ENCODE measurements at regions not wholly inside any gene's neighbourhood (a gene's known extent, or its start where the extent isn't known, plus 50 kb on each side); places are given as distances from the start of the nearest gene placed in this dataset.

- no peaks in the 10 kb centered on the region for H3K36me3 ChIP-seq (ENCODE audit: control insufficient read depth in 2 of 2, insufficient read depth in 1 of 2, low read length in 2 of 2)
- TF ChIP-seq ZNF610 (tag by site-specific recombination; IDR thresholded peaks at IDR 0.05; ENCODE audit: borderline replicate concordance) (no peak), CTCF (tag by site-specific recombination; IDR thresholded peaks at IDR 0.05) (peak; percentile 45), ZNF654 (tag by site-specific recombination; IDR thresholded peaks at IDR 0.05; ENCODE audit: low read depth) (peak; percentile 50)
- H3K4me1 ChIP-seq (ENCODE audit: control insufficient read depth, insufficient read depth, low read length), result no peaks in the 10 kb centered on the region
- no peaks in the 10 kb centered on the region for H3K9me3 ChIP-seq (ENCODE audit: control insufficient read depth, insufficient read depth, low read depth, low read length)
- ChIA-PET CTCF (interaction anchor here (0.5 to 1.7 kb wide), 9 partner anchors 12 to 944 kb away, joined by 3 to 5 read pairs (median 3); no protein-coding TSS in a partner anchor), POLR2A (interaction anchor here (0.6 kb wide), 1 partner anchor 211 kb away, joined by 4 read pairs; no protein-coding TSS in a partner anchor)
- no peak overlapping the region for H3K27ac ChIP-seq (ENCODE audit: extremely low read depth, low read depth, low read length)
- no peak overlapping the region for H3K4me3 ChIP-seq (ENCODE audit: low read depth, low read length)
Observed at GRCh38 chr5:10111571-10111970, 138.1 kb downstream of the ATPSCKMT start.

GRCh38 chr5:10110228-10110627, 139.5 kb downstream of the ATPSCKMT start:
- CTCF ChIA-PET, result interaction anchor here (0.6 to 0.7 kb wide), 2 partner anchors 11 to 47 kb away, joined by 3 read pairs; no protein-coding TSS in a partner anchor
- H3K36me3 ChIP-seq (ENCODE audit: control insufficient read depth in 2 of 2, insufficient read depth in 1 of 2, low read length in 2 of 2), result no peaks in the 10 kb centered on the region
- H3K4me3 ChIP-seq (ENCODE audit: low read depth, low read length), result no peak overlapping the region
- POLR2A ChIA-PET, result no interaction called here
- H3K4me1 ChIP-seq (ENCODE audit: control insufficient read depth, insufficient read depth, low read length), result no peaks in the 10 kb centered on the region
- no peaks in the 10 kb centered on the region for H3K9me3 ChIP-seq (ENCODE audit: control insufficient read depth, insufficient read depth, low read depth, low read length)
- TF ChIP-seq ZNF292 (tag by site-specific recombination; IDR thresholded peaks at IDR 0.05; ENCODE audit: borderline replicate concordance, low read depth), result no peak
- TF ChIP-seq ZNF202 (tag by site-specific recombination; IDR thresholded peaks at IDR 0.05; ENCODE audit: borderline replicate concordance), result no peak
- no peak for TF ChIP-seq ZNF223 (tag by site-specific recombination; IDR thresholded peaks at IDR 0.05)
- no peak for TF ChIP-seq ZNF280D (tag by site-specific recombination; IDR thresholded peaks at IDR 0.05)
- no peak for TF ChIP-seq ZNF157 (tag by site-specific recombination; IDR thresholded peaks at IDR 0.05)
- TF ChIP-seq HIC1 (tag by site-specific recombination; IDR thresholded peaks at IDR 0.05), result no peak
- no peak for TF ChIP-seq ZNF518A (tag by site-specific recombination; conservative IDR thresholded peaks at IDR 0.05; ENCODE audit: low read depth)
- TF ChIP-seq ZNF629 (tag by site-specific recombination; IDR thresholded peaks at IDR 0.05), result no peak
- no peak for TF ChIP-seq KLF8 (tag by site-specific recombination; IDR thresholded peaks at IDR 0.05)
- TF ChIP-seq INSM2 (tag by site-specific recombination; IDR thresholded peaks at IDR 0.05), result no peak
- no peak for TF ChIP-seq ZFP37 (tag by site-specific recombination; IDR thresholded peaks at IDR 0.05)
- H3K27ac ChIP-seq (ENCODE audit: extremely low read depth, low read depth, low read length), result no peak overlapping the region

All from HEK293 (cell line).